ENCODE measurements at regions not wholly inside any gene's neighbourhood (a gene's known extent, or its start where the extent isn't known, plus 50 kb on each side); places are given as distances from the start of the nearest gene placed in this dataset.
"Not testable (repeated sequence)": the region's sequence is repeated elsewhere in the genome, so short reads cannot be mapped to it uniquely, and the experiment has no call there.

DNA sequence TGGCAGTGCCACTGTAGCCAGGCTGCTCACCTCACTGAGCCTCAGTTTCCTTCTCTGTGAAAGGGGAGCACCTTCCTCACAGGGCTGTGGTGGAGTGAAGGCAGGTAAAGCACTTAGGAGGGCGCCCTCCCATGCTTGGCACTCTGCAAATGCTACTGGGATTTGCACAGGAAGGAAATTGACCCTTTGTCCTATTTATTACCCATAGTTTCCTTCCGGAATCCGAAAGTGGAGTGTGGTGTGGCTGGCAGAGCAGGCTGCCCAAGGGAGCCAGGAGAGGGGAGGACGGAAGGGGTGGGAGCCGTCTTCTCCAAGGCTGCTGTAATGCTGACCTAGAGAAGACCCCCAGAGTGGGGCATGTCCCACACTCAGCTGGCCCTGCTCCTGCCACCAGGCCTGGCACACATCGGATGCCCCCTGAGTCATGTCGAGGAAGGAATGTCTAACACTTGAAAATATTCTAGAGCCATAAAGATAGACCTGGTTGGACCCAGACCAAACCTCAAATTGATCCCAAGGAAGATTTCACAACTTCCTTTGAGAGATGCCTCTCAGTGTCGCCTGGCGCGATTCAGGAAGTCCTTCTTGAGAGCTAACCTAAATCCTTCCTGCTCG lies 107.3 kb downstream of the TNFRSF13B start:
- H3K4me1 ChIP-seq (ENCODE audit: insufficient read depth, low read length, poor library complexity, severe bottlenecking); H3K36me3 ChIP-seq (ENCODE audit: insufficient read depth, low read length); H3K79me2 ChIP-seq (ENCODE audit: insufficient read depth, low read depth, low read length); DNase-seq (ENCODE audit: low spot score); BruUV-seq (replicated peaks); POLR2A ChIA-PET; H3K9me2 ChIP-seq (ENCODE audit: insufficient read depth, low read length); H2AFZ ChIP-seq (ENCODE audit: low read length); intact Hi-C loops (cut with micrococcal nuclease; ENCODE audit: unreplicated experiment); CTCF ChIA-PET (ENCODE audit: unreplicated experiment); H4K20me1 ChIP-seq (ENCODE audit: insufficient read depth, low read length); H3K4me2 ChIP-seq (ENCODE audit: low read length); H3K9me3 ChIP-seq (ENCODE audit: low read length); H3K27ac ChIP-seq (ENCODE audit: low read depth, low read length, poor library complexity, severe bottlenecking); H3K4me3 ChIP-seq (ENCODE audit: low read depth, low read length, poor library complexity, severe bottlenecking): not testable (repeated sequence)

DNA sequence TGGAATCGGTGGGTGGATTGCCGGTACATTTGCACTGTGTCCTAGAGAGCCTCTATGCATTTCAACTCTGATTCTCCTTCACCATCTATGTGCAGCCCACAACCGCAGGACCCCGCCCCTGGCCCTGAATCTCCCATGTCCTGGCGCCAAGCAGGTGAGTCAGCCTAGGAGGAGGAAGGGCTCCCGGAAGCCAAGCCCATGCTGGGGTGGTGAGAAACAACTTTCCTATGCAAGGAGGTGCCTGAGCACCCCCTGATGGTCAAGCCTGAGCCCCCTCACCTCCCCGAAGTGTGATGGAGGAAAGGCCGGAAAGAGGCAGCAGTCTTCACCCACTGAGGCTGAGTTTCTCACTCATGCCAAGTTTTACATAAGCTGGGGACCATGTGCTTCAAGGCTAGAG lies 110.8 kb downstream of the TNFRSF13B start:
- BruUV-seq (replicated peaks); H2AFZ ChIP-seq (ENCODE audit: low read length): not testable (repeated sequence)

DNA sequence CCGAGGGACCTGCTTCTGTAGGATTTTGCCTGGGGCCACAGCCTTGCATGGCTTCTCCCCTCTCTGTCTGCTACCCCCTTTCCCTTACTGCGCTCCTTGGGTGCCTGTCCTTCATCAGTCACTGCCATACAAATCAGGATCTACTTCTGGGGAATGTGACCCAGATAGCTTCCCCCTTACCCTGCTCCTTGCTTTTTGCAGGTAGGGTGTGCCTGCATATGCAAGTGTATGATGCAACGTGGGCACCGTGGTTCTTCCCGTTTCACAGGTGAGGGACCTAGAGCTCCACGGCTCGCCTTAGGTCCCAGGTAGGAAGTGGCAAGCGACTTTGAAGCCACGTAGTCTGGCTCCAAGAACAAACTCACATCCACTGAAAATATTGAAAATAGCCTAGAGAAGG lies 111.5 kb downstream of the TNFRSF13B start:
- H4K20me1 ChIP-seq (ENCODE audit: insufficient read depth, low read length); CTCF ChIA-PET (ENCODE audit: unreplicated experiment); H3K4me2 ChIP-seq (ENCODE audit: low read length); H3K79me2 ChIP-seq (ENCODE audit: insufficient read depth, low read depth, low read length); BruUV-seq (replicated peaks); H3K36me3 ChIP-seq (ENCODE audit: insufficient read depth, low read length); H3K4me1 ChIP-seq (ENCODE audit: insufficient read depth, low read length, poor library complexity, severe bottlenecking); H3K4me3 ChIP-seq (ENCODE audit: low read depth, low read length, poor library complexity, severe bottlenecking); H3K9me3 ChIP-seq (ENCODE audit: low read length); DNase-seq (ENCODE audit: low spot score); intact Hi-C loops (cut with micrococcal nuclease; ENCODE audit: unreplicated experiment); POLR2A ChIA-PET; H3K27ac ChIP-seq (ENCODE audit: low read depth, low read length, poor library complexity, severe bottlenecking); H3K9me2 ChIP-seq (ENCODE audit: insufficient read depth, low read length); H2AFZ ChIP-seq (ENCODE audit: low read length): not testable (repeated sequence)

More for the DNA sequence above, 110.8 kb downstream of the TNFRSF13B start:
- H3K27ac ChIP-seq (ENCODE audit: low read depth, low read length, poor library complexity, severe bottlenecking); H3K9me2 ChIP-seq (ENCODE audit: insufficient read depth, low read length); intact Hi-C loops (cut with micrococcal nuclease; ENCODE audit: unreplicated experiment); H4K20me1 ChIP-seq (ENCODE audit: insufficient read depth, low read length); H3K36me3 ChIP-seq (ENCODE audit: insufficient read depth, low read length); H3K4me2 ChIP-seq (ENCODE audit: low read length); H3K79me2 ChIP-seq (ENCODE audit: insufficient read depth, low read depth, low read length); CTCF ChIA-PET (ENCODE audit: unreplicated experiment); H3K4me3 ChIP-seq (ENCODE audit: low read depth, low read length, poor library complexity, severe bottlenecking); H3K9me3 ChIP-seq (ENCODE audit: low read length); DNase-seq (ENCODE audit: low spot score); H3K4me1 ChIP-seq (ENCODE audit: insufficient read depth, low read length, poor library complexity, severe bottlenecking): not testable (repeated sequence)
- POLR2A ChIA-PET = interaction anchor here (0.5 kb wide), 1 partner anchor 162 kb away, joined by 3 read pairs; no protein-coding TSS in a partner anchor

DNA sequence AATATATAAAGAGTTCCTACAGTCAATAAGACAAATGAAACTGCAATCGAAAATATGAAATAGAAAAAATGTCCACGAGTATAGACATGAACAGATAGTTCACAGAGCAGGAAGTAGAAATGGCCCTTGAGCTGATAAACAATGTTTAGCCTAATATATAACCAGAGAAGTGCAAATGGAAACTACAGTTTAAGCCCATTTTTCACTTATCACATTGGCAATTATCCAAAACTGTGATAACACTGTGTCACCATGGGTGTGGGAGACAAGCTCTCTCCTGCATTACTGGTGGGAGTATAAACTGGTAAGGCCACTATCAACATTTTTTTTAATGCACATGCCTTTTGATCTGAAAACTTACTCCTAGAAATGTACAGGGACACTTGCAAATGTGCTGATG lies 112.4 kb downstream of the TNFRSF13B start:
- BruUV-seq (replicated peaks); H3K9me3 ChIP-seq (ENCODE audit: low read length); H4K20me1 ChIP-seq (ENCODE audit: insufficient read depth, low read length); intact Hi-C loops (cut with micrococcal nuclease; ENCODE audit: unreplicated experiment); H3K4me1 ChIP-seq (ENCODE audit: insufficient read depth, low read length, poor library complexity, severe bottlenecking); H3K36me3 ChIP-seq (ENCODE audit: insufficient read depth, low read length); H3K79me2 ChIP-seq (ENCODE audit: insufficient read depth, low read depth, low read length); H3K4me3 ChIP-seq (ENCODE audit: low read depth, low read length, poor library complexity, severe bottlenecking); DNase-seq (ENCODE audit: low spot score); H3K4me2 ChIP-seq (ENCODE audit: low read length); H3K27ac ChIP-seq (ENCODE audit: low read depth, low read length, poor library complexity, severe bottlenecking); CTCF ChIA-PET (ENCODE audit: unreplicated experiment); POLR2A ChIA-PET; H3K9me2 ChIP-seq (ENCODE audit: insufficient read depth, low read length); H2AFZ ChIP-seq (ENCODE audit: low read length): not testable (repeated sequence)

DNA sequence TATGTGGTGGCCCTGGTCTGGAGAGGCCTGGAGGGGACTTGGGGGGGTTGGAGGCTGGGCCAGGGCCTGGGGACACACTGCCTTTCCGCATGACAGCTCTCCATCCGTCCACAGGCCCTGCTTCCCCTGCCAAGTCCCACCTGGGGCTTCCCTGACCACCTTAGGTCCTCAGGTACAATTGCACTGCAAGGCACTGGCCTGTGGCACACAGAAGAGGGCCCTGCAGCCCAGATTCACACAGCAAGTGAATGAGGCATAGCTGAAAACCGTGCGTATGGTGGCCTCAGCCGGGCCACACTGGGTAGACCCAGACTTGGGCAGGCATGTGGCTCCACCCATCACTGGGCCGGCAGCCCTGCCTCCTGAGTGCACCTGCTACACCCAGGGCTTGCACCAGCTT lies 114.2 kb downstream of the TNFRSF13B start:
- H3K9me2 ChIP-seq (ENCODE audit: insufficient read depth, low read length); DNase-seq (ENCODE audit: low spot score); H2AFZ ChIP-seq (ENCODE audit: low read length); H3K27ac ChIP-seq (ENCODE audit: low read depth, low read length, poor library complexity, severe bottlenecking); H3K4me3 ChIP-seq (ENCODE audit: low read depth, low read length, poor library complexity, severe bottlenecking); H4K20me1 ChIP-seq (ENCODE audit: insufficient read depth, low read length); H3K4me1 ChIP-seq (ENCODE audit: insufficient read depth, low read length, poor library complexity, severe bottlenecking); CTCF ChIA-PET (ENCODE audit: unreplicated experiment); H3K9me3 ChIP-seq (ENCODE audit: low read length); BruUV-seq (replicated peaks); H3K4me2 ChIP-seq (ENCODE audit: low read length); intact Hi-C loops (cut with micrococcal nuclease; ENCODE audit: unreplicated experiment); H3K36me3 ChIP-seq (ENCODE audit: insufficient read depth, low read length); POLR2A ChIA-PET; H3K79me2 ChIP-seq (ENCODE audit: insufficient read depth, low read depth, low read length): not testable (repeated sequence)

DNA sequence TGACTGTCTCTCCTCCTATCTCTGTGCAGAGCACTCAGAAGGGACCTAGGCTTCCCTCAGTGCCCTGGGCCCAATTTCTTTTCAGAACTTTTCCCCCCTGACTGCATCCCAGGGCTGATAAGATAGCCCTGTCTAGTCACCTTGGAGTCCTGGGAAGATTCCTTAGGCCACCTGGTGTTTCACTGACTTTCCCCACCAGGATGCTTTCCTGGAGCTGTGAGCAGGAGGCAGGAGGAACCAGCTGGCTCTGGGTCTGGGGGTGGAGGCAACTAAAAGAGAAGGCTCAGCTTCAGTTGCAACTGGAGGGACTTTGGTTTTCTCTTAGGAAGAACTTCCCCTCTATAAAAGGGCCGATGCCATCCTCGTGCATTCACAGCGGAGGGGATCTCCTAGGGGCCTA lies 115.1 kb downstream of the TNFRSF13B start:
- H3K9me3 ChIP-seq (ENCODE audit: low read length); H3K4me2 ChIP-seq (ENCODE audit: low read length); H3K79me2 ChIP-seq (ENCODE audit: insufficient read depth, low read depth, low read length); H3K4me3 ChIP-seq (ENCODE audit: low read depth, low read length, poor library complexity, severe bottlenecking); H4K20me1 ChIP-seq (ENCODE audit: insufficient read depth, low read length); H3K9me2 ChIP-seq (ENCODE audit: insufficient read depth, low read length); intact Hi-C loops (cut with micrococcal nuclease; ENCODE audit: unreplicated experiment); POLR2A ChIA-PET; CTCF ChIA-PET (ENCODE audit: unreplicated experiment); H3K36me3 ChIP-seq (ENCODE audit: insufficient read depth, low read length); H2AFZ ChIP-seq (ENCODE audit: low read length); H3K4me1 ChIP-seq (ENCODE audit: insufficient read depth, low read length, poor library complexity, severe bottlenecking); BruUV-seq (replicated peaks); H3K27ac ChIP-seq (ENCODE audit: low read depth, low read length, poor library complexity, severe bottlenecking); DNase-seq (ENCODE audit: low spot score): not testable (repeated sequence)

DNA sequence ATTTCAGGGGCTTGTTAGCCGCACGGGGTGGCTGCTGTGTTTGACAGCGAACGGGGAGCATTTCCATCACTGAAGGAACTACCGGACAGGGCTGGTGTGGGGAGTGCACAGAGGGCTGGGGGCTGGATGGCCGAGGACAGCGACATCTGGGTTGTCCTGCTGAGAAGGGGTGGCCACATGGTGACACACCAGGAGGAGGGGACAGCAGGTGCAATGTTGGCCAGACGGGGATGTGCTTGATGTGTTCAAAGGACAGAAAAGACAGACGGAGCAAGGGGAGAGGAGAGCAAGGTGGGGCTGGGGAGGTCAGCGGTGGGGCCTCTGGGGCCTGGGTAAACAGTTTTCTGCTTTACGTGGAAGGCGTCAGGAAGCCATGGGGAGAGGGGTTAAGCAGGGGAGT lies 115.7 kb downstream of the TNFRSF13B start:
- H2AFZ ChIP-seq (ENCODE audit: low read length); H3K9me2 ChIP-seq (ENCODE audit: insufficient read depth, low read length); H4K20me1 ChIP-seq (ENCODE audit: insufficient read depth, low read length); H3K27ac ChIP-seq (ENCODE audit: low read depth, low read length, poor library complexity, severe bottlenecking); intact Hi-C loops (cut with micrococcal nuclease; ENCODE audit: unreplicated experiment); CTCF ChIA-PET (ENCODE audit: unreplicated experiment); POLR2A ChIA-PET; DNase-seq (ENCODE audit: low spot score); H3K4me3 ChIP-seq (ENCODE audit: low read depth, low read length, poor library complexity, severe bottlenecking); H3K4me2 ChIP-seq (ENCODE audit: low read length); H3K79me2 ChIP-seq (ENCODE audit: insufficient read depth, low read depth, low read length); BruUV-seq (replicated peaks); H3K4me1 ChIP-seq (ENCODE audit: insufficient read depth, low read length, poor library complexity, severe bottlenecking); H3K36me3 ChIP-seq (ENCODE audit: insufficient read depth, low read length); H3K9me3 ChIP-seq (ENCODE audit: low read length): not testable (repeated sequence)
